ENCODE measurements at regions not wholly inside any gene's neighbourhood (a gene's known extent, or its start where the extent isn't known, plus 50 kb on each side); places are given as distances from the start of the nearest gene placed in this dataset.
A peak's percentile ranks its signal among the peaks of the same experiment; 100 is the strongest.

DNA sequence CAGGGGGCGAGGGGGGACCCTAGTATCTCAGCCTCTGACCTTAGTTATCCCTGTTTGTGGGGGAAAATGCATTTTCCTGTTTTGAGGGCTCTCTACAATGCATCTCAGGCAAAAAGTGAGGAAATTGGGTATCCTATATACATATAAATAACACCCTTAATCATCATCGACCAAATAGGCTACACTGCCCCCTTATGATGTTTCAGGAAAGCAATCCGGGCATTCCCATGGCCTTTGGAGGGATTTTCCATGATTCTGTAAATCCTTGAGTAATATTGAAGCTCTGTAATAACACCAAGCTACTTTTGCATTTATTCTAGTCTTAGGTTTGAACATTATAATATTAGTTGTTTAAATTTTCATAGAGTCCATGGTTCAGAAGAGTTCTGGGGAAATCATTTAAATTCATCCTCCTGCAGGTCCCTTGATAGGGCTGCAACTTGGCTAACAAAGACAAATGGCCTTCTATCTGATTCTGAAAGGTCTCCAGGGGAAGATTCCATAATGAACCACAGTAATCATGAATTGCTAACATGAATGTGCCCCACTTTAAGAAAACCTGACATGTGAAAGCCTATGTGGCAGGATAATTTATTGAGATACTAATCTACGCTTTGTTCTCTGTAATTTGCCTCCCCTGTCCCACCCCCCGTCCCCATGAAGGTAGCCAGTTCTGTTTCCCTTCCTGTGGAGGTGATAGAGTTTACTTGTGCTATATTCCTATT is 91.5 kb upstream of the SCOC start:
- DNase-seq (ENCODE audit: low read depth): no peak

DNA sequence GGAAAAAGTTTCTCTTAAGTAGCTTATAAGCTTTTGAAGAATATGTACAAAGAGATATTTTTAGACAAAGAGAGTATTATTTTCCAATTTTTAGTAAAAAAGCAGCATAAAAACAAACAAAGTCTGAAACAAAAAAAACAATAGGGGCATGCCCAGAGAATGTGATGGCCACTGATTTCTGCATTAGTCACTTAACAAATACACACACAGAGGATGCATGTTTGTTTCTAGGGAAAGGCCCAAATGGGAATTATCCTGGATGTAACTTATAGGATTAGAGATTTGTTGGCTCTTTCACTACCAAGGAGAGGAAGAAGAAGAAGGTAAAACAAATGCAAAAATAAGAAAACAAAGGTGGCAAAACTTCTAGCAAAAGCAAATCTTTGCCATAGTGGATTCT is 95.9 kb upstream of the SCOC start:
- no peak for DNase-seq (ENCODE audit: low read depth)

DNA sequence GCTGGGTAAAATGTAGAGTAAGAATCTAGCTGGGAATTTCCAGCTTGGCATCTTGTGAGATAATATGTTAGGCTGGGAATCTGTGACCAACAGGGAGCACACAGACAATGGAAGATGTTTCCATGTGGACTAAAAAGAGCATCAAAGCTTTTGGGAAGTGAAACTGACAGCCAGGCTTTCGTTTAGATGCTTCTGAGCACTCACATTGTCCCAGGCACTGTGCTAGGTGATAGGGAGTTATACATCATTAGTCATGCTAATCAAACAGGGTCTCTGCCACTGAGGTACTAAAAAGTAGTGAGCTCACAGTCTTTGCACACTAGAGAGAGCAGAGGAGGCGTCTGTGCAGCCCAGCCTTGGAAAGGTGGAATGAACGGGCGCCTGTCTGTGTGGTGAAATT is 101.9 kb upstream of the SCOC start:
- no peak for DNase-seq (ENCODE audit: low read depth)

DNA sequence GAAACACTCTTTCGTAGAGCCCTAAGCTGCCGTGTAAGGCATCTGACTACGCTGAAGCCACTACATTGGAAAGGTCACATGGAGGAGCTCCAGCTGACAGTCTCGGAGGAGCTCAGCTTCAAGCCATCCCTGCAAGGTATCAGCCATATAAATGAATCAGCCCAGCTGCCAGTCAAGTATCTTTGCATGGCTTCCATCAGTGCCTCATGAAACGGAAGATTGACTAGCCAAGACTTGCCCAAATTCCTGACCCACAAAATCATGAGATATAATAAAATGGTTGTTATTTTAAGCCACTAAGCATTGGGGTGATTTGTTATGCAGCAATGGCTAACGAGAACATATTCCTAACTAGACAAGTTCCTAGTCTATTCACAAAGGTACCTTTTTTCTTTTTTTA is 104.1 kb upstream of the SCOC start:
- DNase-seq (ENCODE audit: low read depth): no peak

DNA sequence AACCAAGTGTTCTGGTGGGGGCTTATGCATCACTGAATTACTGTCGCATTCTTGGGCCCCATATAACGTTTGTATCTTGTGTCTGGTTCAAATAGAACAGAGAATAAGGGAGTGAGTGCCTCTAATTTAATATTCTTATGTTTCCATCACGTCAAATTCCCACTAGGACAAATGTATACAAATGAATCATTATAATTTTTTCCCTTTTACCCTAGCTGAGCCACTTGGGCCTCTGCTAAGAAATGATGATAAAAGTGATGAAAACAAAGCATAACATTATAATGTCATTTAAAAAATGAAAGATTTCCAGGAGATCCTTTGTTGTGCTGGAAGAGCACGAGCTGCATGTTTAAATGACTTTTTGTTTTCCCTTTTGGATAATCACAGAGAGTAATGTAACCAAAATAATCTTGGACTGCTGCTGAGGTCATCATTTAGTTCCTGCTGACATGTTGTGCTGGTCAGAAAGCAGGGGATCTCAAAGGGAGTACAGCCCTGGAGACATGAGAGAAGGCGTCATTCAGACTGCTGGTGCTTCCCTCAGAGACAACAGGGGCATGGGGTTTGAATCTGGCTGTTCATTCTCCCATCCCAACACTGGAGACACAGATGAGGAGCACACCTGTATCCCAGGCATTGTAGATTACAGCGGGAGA is 105.1 kb upstream of the SCOC start:
- DNase-seq (ENCODE audit: low read depth): no peak

DNA sequence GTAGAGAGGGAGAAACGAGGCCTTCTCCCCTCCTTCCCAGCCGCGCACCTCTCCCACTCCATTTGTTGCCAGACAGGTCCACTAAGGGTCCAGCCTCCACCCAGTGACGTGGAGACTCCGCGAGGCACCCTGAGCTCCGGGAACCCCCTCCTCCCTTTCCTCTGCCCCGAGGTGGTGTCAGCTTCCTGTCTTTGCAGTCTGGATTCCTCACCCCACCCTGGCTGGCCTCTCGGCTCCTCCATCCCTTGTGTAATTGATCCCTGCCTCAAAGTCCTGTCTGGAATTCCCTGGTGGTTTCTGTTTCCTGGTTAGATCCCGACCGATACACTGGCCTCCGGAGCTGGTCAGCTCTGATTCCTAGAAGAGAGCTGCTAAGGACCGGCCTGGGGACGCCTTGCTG is 105.9 kb upstream of the SCOC start:
- DNase-seq (ENCODE audit: low read depth): no peak

DNA sequence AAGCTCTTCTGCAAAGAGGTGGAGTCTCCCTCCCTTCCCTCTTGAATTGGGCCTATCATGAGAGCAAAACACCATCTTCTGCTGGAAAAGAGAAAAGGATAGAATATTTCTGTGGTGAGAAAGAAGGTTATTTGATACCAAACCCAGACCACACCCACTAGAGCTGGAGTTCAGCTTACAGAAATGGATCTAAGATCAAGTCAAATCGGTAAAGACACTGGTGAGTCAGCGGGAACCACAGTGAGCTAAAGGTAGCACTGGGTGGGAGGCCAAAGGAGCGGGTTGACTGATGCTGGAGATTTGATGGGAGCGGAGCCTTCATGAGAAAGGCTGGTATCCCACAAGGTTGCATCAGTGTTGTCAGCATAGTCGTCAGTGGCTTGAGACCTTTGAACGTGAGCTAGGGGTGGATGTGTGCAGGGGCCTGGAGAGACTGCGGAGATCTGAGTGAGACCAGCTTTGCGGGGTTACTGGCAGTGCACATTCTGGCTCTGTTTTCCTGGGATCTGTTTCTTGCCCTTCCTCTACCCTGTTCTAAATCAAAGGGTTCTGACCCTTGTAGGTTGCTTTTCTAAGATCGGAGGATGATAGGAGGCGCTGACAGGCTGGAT is 106.4 kb upstream of the SCOC start:
- peak; percentile 67 for DNase-seq (ENCODE audit: low read depth)

DNA sequence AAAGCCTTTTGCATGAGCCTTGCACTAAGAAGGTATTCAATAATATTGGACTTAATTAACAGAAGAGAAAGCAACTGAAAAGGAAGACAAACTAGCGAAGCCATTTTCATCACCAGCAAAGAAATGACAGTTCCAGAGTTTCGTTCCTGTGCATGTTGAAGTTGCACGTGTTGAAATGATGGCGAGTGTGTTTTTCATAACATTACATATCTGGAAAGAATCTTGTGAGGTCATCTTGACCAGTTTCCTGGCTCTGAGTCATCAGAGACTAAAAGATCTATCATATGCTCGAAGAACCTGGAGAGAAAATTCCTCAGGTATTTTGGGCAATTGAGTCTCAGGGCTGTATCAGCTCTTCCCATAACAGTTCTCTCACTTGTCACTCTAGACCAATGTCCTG is 106.2 kb upstream of the MAML3 start:
- DNase-seq (ENCODE audit: low read depth): peak; percentile 84

DNA sequence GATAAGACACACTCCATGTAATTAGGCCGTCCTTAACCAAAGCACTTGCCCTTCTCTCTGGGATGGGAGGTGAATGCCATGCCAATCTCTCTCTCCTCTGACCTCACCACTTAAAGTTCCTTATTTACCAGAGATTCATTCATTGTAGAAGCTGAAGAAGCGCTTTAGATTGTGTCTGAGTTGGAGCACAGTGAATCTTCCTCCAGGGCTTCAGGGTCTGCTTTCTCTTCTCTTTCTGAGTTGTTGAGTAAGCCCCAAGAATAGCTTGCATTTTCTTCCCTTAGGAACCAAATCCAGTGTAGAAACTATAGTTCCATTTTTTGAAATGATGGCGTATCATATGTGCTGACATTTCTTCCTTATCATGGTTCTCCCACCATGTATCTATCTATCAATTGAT is 104.5 kb upstream of the MAML3 start:
- DNase-seq (ENCODE audit: low read depth): no peak

DNA sequence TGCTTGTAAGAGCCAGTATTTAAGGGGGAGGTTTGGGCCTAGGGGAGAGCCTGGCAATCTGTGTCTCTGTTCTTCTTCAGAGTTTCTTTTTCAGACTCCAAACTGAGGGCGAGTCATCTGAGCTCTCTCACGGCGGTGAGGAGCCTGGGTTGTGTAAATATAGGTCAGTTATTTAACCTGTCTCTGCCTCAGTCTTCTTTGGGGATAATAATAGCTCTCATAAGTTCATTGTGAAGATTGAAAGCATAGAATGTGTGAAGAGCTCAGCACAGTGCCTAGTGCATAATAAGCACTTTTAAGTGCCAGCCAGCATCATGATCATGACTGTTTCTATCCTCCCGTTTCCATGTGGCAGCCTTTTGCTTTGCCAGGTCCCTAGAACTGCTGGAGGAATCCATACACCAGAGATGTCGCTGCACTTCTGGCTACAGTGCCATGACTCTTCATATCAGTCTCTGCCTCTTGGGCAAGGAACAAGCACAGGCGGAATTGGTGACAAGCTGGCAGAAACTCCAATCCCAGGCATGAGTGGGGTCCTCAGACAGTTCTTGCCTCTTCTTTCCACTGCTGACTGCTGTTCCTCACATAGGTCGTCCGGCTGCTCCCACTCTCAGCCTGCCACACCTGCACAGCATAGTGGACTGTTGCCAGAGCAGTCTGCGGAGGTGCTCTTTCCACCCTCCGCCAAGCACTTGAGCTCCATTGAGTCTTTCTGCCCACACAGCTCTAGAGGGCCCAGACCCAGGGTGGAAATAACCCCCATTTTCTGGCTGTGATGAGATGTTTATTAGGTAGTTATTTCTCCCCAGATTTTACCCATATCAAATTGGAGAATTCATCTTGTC is 103.7 kb upstream of the MAML3 start:
- peak; percentile 43 for DNase-seq (ENCODE audit: low read depth)

DNA sequence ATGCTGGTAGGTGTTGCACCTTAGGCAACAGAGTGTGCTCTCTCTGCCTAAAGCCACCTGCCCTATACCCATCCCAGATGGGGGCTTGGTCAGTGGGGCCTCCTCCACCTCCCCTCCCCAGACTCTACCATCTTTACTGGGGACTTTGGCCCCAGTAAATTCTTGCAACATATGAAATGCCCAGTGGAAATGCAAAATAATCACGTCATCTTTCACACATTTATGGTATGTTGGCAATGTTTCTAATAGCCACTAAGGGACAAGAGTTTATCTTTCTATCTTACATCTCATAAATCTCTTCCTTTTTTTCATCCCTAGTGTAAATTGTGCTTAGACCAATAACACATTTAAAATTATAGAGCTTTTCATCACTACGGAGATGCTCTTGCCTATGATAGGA is 103.0 kb upstream of the MAML3 start:
- DNase-seq (ENCODE audit: low read depth): peak; percentile 52

DNA sequence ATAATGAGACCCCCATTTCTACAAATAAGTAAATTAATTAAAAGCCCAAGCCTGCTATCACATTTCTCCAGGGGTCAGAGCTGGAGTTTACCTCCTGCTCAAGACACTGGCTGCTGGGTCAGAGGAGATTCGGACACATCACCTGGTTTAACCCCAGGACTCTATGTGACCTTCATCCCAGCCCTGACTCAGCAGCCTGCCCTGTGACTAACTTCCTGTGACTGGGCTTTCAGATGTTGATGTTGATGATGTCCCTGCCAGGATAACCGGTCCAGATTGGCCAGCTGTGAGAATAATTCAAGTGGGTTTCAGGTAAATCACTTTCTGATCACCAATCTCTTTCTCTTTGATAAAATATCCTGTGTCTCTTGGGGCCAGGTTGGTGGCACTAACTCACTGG is 102.4 kb upstream of the MAML3 start:
- peak; percentile 84 for DNase-seq (ENCODE audit: low read depth)

DNA sequence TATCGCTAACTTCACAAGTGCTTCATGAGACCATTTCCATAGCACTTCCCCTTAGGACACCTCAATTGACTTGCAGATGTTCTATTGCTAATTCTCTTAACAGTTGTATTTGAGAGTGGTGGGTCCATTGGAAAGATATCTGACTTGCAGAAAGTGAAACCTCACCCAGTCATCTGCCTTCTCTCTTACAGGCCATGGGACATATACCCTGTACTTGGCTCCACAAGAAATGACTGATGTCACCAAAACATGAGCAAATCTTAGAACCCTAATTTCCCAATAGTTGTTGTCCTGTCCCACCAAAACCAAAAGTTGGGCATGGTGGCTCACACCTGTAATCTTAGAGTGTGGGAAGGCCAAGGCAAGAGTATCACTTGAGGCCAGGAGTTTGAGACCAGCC is 101.9 kb upstream of the MAML3 start:
- DNase-seq (ENCODE audit: low read depth): no peak

DNA sequence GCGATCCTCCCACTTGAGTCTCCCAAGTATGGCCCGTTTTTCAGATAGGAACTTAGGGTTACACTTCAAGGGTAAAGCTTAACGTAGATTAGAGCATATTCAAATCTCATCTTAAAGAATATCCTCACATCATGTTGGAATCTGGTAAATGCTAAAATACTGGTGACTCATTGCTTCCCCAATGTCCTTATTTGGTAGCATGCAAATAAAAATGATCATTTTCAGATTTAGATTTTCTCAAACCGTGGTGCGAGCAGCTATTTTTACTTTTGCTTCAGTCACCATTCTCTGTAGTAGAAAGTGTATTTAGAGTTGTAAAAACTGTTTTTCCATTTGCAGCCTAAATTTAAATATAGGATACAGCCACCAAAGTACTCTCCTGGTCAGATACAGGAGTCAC is 101.5 kb upstream of the MAML3 start:
- no peak for DNase-seq (ENCODE audit: low read depth)

DNA sequence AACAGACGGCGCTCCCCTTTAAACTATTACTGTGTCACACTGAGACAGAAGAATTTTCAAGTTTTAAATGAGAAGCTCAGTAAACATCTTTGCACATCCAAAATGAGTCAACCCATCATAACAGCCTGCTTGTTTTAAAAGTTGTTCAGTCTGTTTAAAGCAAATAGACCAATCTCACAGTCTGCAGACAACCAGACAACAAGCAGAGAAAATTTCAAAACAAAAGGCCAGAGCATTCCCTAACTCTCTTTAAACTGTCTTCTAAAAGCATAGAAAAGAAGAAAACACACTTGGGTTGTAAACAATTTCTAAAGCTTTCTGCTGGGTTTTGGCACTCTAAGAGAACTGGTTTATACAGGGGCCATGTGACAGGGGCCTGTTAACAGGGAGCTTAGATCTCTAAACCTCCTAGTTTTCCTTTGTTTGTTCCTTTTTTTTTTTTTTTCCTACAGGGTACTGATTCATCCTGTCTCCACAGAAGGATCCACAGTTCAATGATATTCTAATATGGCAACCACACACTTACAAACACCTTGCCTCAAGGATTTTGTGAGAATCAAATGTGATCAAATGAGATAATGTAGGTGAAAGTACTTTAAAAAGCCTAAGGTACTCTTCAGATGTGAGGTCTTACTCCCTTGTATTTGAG is 100.8 kb upstream of the MAML3 start:
- DNase-seq (ENCODE audit: low read depth): peak; percentile 26

DNA sequence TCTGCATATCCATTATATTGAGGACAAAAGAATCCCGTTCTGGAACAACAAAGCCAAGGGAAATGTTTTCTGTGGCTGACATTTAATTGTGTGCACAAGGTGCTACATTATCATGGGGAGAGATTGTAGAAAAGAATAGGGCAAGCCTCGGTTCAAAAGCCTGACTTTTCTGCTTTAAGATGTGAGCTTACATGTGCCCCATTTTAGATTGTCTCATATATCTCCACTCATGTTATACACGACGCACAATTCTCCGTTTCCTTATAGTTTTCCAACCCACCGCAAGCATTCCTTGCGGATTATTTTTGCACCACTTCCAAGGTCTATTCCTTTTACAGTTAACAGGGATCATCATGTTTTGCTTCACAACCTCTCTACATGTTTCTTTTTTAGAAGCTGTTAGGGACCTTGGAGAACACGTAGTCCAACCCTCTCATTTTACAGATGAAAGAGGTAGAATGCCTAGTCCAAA is 99.6 kb upstream of the MAML3 start:
- DNase-seq (ENCODE audit: low read depth): no peak

DNA sequence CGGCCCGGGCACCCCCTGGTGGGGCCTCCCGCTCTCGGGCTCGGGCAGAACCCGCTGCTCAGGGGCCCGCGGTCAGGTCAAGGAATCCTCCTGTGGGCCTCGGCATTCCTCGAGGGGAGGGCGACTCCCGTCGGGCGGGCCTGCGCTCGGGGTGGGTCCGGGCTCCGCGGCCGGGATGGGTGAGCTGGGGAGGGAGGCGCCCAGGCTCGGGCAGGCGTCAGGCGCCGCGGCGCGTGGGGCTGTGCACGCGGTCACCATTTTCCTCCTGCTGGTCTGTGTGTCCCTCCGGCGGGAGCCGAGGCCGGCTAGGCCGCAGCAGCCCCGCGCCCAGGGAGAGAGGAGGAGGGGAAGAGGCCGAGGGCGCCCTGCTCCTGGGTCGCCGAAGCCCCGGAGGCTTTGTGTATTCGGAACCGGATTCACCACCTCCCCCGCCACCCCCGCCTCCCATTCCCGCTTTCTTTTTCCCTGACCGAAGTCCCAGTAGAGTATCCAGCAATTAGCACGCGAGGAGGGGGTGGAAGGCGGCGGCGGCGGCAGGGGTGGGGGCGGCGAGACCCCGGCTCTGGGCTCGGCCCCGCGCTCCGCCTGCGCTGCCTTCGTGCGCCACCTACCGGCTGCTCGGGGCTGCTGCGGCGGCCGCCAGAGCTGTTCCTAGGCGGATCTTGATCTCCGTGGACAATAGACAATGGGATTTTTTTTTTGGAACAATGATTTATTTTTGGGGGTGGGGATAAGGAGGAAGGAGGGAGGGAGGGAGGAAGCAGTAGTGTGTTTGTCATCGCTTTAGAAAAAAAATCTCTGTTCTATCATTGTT is 99.0 kb upstream of the MAML3 start:
- DNase-seq (ENCODE audit: low read depth): peak; percentile 54

DNA sequence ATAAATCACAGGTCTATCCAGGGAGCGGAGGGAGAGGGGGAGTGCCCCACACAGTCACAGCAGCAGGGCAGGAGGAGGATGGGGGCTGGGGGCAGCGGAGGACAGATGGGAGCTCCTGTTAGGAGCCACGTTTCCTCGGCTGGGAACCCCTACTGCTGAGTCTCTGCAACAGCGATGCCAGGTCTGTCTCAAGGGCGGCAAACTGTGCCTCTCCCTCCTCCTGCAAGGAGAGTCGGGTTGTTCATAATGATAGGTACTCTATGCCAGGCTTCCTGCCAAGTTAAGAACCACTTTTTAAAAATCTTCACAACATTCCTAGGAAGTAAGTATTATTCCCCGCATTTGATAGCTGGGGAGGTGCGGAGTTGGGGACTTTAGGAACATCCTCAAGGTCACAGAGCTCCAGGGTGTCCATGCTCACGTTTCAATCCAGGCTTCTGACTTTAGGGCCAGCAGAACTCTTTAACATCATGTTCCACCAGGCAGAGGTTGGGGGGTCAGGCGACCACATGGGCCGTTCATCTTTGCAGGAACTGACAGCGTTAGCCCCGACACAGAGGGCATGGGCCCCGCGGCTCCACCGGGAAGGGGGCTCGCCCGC is 98.3 kb upstream of the MAML3 start:
- DNase-seq (ENCODE audit: low read depth): peak; percentile 26

DNA sequence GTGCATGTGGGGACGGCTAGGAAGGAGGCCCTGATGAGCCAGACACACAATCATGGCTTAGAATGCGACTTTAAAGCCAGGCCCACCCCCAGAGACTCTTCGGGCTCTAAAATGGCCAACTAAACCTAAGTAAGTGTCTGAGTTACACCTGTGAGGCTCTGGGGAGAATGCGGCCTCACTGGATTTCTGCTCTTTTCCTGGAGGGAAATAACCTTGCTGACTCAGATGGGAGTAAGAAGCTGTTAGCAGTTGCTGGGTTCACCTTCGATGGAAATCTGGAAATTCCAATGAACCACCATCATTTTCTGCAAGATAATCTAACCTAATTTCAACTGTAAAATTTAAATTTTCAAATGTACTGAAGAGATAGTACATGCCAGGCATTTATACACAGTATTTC is 97.6 kb upstream of the MAML3 start:
- peak; percentile 18 for DNase-seq (ENCODE audit: low read depth)

DNA sequence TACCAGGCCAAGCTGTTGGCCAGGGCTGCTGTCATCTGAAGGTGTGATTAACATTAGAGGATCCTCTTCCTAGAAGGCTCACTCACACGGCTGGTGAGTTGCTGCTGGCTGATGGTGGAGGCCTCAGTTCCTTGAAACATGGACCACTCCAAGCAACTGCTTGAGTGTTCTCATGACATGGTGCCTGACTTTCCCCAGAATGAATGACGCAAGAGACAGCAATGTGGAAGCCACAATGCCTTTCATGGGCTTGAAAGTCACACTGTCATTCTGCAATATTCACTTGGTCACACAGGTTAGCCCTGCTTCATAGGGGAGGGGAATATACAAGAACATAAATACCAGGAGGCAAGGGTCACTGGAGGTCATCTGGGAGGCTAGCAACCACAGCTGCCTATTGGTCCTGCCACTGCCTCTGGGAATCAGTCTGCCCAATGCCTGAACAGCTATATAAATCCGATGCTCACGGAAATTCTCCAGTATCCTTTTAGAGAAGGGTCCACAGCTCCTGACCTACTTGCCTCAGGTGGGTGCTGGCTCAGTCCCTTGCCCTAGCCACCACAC is 97.1 kb upstream of the MAML3 start:
- no peak for DNase-seq (ENCODE audit: low read depth)
